ENCODE measurements at regions not wholly inside any gene's neighbourhood (a gene's known extent, or its start where the extent isn't known, plus 50 kb on each side); places are given as distances from the start of the nearest gene placed in this dataset.
"Not testable (repeated sequence)": the region's sequence is repeated elsewhere in the genome, so short reads cannot be mapped to it uniquely, and the experiment has no call there.

DNA sequence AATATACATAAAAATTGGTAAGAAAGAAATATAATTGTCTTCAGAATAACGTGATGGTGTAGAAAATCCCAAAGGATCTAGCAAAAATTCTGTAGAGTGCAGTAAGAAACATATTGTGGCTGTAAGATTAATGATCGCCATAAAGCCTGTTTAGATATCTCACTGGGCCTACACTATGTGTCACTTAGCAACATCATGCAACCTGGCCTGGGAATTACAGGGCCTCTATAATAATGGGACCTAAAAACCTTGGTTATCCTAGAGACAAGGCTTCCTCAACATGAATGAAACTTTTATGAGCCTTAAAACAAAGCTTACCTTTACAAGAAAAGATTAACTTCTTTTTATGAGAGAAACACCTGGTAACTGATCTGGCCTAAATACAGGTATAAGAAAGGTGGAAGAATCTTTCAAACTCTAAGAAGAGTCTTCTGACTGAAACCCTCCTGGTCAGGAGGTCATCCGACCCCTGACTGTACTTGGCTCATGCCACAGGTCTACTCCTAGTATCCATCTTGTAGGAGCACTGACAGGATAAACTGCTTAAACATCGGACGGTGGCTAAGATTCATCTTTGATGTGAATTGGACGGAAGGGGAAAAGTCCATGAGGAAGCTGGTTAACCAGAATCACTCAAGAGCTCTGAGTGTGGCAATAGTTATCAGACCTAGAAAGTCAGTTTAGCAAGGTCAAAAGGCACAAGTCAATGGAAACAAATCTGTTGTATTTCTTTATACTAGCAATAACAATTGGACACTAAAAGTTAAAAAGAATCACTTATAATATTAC lies 1155.1 kb upstream of the SORCS1 start:
- H3K9me3 Mint-ChIP-seq, result peaks cover 4% of the 10 kb centered on the region
- no peak for DNase-seq (ENCODE audit: low spot score in 2 of 2)
- no peak for ATAC-seq
- H3K4me1 Mint-ChIP-seq, result no peaks in the 10 kb centered on the region
- no peak overlapping the region for H3K4me3 Mint-ChIP-seq
- H3K27ac Mint-ChIP-seq, result no peak overlapping the region
- H3K36me3 Mint-ChIP-seq, result no peaks in the 10 kb centered on the region

DNA sequence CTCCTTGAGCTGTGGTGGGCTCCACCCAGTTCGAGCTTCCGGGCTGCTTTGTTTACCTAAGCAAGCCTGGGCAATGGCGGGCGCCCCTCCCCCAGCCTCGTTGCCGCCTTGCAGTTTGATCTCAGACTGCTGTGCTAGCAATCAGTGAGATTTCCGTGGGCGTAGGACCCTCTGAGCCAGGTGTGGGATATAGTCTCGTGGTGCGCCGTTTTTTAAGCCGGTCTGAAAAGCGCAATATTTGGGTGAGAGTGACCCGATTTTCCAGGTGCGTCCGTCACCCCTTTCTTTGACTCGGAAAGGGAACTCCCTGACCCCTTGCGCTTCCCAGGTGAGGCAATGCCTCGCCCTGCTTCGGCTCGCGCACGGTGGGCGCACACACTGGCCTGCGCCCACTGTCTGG lies 1151.1 kb upstream of the SORCS1 start:
- ATAC-seq; H3K4me3 Mint-ChIP-seq; DNase-seq (ENCODE audit: low spot score in 2 of 2); H3K9me3 Mint-ChIP-seq; H3K27ac Mint-ChIP-seq; H3K4me1 Mint-ChIP-seq; H3K36me3 Mint-ChIP-seq: not testable (repeated sequence)

DNA sequence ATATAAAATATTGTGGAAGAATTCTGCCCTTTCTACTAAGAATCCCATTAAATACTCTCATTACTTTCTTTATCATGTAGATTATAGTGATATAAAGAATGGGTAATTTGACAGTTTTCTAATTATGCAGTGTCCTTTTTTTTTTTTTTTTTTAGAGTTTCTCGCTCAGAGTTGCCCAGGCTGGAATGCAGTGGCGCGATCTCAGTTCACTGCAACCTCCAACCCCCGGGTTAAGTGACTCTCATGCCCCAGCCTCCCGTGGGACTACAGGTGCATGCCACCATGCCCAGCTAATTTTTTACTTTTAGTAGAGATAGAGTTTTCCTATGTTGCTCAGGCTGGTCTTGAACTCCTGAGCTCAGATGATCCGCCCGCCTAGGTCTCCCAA lies 1143.4 kb upstream of the SORCS1 start:
- DNase-seq (ENCODE audit: low spot score in 2 of 2) (no peak), ATAC-seq (no peak)
- Mint-ChIP-seq H3K4me3 (no peak overlapping the region), H3K4me1 (no peaks in the 10 kb centered on the region), H3K36me3 (no peaks in the 10 kb centered on the region), H3K27ac (no peak overlapping the region), H3K9me3 (peaks cover 19% of the 10 kb centered on the region)

DNA sequence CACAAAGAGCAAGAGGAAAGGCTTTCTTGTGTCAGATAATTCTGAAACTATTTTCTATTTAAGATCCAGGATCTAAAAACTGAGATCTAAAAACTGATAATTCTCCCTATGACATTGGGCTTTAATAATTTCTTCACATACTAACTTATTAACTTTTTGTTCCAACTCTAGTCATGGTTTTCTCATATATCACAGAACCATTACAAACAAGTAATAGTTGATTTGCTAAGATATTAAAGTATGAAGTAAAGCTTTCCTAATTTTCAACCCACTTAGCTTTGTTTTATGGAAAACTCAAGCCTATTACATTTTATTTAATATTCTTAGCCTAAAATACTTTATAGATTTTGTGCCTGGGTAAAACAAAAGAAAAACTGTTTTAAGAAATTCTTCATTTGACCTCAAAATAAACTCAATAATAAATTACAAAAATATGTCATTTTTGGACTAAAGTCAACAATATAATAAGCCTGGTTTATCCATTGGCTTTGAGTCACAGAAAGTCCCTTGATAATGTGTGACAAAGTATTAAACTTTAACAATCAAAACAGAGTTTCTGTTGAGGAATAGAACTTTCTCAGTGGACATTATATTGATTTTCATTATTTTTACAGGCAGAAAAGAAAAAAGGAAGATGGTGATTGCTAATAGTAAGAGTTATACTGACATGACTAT lies 1142.9 kb upstream of the SORCS1 start:
- Mint-ChIP-seq H3K27ac (no peak overlapping the region), H3K9me3 (peaks cover 22% of the 10 kb centered on the region), H3K4me3 (no peak overlapping the region), H3K36me3 (no peaks in the 10 kb centered on the region), H3K4me1 (no peaks in the 10 kb centered on the region)
- DNase-seq (ENCODE audit: low spot score in 2 of 2), result no peak
- ATAC-seq, result no peak

DNA sequence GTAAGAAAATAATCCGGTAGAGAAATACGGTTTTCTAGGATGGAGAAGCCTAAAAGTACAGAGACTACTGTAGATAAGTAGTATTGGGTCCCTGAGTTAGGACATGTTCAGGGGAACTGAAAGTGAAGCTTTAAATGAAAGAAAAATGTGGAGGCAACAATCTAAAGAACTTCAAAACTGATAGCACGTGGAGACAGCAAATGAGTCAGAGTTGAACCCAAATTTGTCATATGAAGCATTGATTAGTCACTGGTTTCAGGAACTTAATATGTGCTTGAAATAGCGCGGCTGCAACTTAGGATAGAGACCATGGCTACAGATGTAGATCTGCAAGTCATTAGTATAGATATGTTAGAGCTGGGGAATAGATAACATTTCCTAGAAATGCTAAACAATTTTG lies 1138.6 kb upstream of the SORCS1 start:
- peaks cover 25% of the 10 kb centered on the region for H3K9me3 Mint-ChIP-seq
- no peak overlapping the region for H3K4me3 Mint-ChIP-seq
- no peaks in the 10 kb centered on the region for H3K4me1 Mint-ChIP-seq
- H3K36me3 Mint-ChIP-seq, result no peaks in the 10 kb centered on the region
- no peak overlapping the region for H3K27ac Mint-ChIP-seq
- ATAC-seq (no peak), DNase-seq (ENCODE audit: low spot score in 2 of 2) (no peak)

DNA sequence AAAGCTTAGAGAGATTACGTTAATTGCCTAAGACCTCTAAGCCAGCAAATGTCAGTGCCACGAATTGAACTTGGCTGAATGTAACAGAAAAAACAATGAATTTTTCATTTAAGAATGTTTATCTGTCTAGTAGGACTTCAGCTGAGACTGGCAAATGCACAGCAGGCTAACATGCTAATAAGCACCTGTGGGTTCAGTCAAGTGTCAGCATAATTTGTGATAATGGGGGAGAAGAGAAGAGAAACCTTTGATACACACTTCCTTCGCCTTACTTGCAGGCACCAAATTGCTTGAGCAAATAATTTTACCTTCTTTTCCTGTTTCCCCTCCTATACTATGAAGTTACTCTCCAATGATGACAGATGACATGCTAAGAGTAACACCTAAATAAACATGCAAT lies 1136.5 kb upstream of the SORCS1 start:
- H3K4me1 Mint-ChIP-seq, result no peaks in the 10 kb centered on the region
- ATAC-seq (no peak), DNase-seq (ENCODE audit: low spot score in 2 of 2) (no peak)
- H3K9me3 Mint-ChIP-seq, result peaks cover 27% of the 10 kb centered on the region
- no peak overlapping the region for H3K4me3 Mint-ChIP-seq
- H3K36me3 Mint-ChIP-seq, result no peaks in the 10 kb centered on the region
- no peak overlapping the region for H3K27ac Mint-ChIP-seq

DNA sequence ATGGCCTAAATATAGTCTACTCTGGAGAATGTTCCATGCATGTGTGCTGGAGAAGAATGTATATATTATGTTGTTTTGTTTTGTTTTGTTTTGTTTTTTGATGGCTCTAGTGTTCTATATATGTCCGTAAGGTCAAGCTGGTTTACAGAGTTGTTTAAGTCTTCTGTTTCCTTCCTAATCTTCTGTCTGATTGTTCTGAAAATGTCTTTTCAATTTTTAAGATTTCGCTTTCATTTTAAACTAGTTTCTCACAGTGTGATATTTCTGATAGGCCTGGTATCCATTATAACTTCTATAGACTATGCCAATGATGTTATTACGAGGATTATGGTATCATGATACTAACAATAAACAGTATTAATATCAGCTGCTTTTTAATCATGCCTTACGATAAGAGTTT lies 1126.3 kb upstream of the SORCS1 start:
- Mint-ChIP-seq H3K36me3 (no peaks in the 10 kb centered on the region), H3K27ac (no peak overlapping the region), H3K9me3 (peaks cover 15% of the 10 kb centered on the region), H3K4me3 (no peak overlapping the region), H3K4me1 (no peaks in the 10 kb centered on the region)
- DNase-seq (ENCODE audit: low spot score in 2 of 2) (no peak), ATAC-seq (no peak)

DNA sequence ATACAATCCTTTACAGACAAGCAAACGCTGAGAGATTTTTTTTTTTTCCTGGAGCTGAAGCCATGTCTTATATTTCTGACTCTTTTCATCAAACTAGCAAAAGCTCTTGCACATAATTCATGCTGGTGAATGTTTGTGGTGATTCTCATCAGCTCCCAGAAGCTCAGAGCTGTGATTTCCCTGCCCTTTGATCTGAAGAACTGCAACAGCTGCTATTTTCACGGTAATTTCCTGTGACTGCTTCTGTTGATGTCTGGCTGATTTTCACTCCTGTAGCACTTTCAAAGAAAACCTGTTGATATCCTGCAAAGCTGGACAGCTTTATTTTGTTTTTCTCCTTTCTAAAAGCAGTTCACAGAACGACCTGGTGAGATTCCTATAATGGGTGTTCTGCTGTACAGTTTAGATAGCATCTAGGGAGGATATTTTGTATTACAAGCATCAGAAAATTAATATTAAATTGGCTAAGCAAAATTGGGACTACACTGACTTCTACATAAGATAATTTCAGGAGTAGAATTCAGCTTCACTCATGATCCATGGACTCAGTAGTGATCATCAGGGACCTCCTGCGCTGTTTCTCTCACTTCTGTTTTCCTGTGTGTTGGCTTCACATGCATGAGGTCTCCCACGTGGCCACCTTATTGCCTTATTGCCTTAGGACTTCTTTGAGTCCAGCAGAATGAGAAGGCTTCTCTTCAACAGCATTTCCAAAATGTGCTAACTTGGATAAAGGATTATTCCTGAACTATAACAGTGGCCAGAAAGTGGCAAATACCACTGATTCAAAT lies 1111.6 kb upstream of the SORCS1 start:
- Mint-ChIP-seq H3K9me3 (peaks cover 21% of the 10 kb centered on the region), H3K4me1 (no peaks in the 10 kb centered on the region), H3K36me3 (no peaks in the 10 kb centered on the region), H3K4me3 (no peak overlapping the region), H3K27ac (no peak overlapping the region)
- DNase-seq (ENCODE audit: low spot score in 2 of 2), result no peak
- no peak for ATAC-seq

DNA sequence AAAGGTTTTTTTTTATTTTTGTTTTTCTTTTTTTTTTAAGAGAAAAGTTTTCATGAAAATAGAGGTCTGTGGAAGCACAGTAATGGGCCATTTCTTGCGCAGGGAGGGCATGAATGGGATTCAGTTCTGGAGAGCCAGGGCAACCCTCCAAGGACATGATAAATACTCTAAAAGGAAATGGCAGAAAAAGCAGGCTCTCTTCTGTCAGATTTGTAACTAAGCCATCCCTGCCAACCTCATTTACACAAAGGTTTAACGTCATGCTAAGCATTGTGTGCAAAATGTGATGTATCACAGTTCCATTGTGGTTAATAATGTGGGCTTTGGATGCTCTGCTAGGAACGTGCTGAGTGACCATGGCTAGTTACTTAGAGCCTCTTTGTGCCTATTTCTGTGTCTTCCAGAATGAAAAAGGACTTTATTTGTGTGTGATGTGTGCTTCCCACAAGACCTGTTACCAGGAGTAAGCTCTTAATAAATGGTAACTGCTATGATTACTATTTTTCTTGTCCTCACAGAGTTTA lies 1095.9 kb upstream of the SORCS1 start:
- DNase-seq (ENCODE audit: low spot score in 2 of 2) (no peak), ATAC-seq (no peak)
- Mint-ChIP-seq H3K27ac (no peak overlapping the region), H3K4me1 (no peaks in the 10 kb centered on the region), H3K4me3 (no peak overlapping the region), H3K36me3 (no peaks in the 10 kb centered on the region), H3K9me3 (no peaks in the 10 kb centered on the region)

DNA sequence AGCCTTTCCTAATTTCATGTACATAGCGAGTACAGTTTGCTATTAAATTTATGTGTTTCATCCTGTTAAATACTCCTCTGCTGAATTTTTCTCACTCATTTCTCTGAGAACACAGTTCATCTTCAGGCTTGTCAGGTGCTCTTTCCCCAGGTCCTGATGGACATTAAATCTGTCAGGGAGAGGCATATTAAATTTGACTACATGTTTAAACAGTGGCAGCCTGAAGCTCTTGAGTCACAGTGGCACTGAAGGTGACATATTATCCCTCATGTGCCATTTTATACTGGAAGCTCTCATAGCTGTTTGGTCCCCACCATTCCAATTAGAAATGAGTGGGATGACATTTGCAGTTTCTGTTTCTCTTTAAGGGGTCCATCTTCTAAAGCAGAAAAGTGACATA lies 1089.6 kb upstream of the SORCS1 start:
- Mint-ChIP-seq H3K4me3 (no peak overlapping the region), H3K27ac (no peak overlapping the region), H3K4me1 (no peaks in the 10 kb centered on the region), H3K9me3 (peaks cover 8% of the 10 kb centered on the region), H3K36me3 (no peaks in the 10 kb centered on the region)
- DNase-seq (ENCODE audit: low spot score in 2 of 2) (no peak), ATAC-seq (no peak)

DNA sequence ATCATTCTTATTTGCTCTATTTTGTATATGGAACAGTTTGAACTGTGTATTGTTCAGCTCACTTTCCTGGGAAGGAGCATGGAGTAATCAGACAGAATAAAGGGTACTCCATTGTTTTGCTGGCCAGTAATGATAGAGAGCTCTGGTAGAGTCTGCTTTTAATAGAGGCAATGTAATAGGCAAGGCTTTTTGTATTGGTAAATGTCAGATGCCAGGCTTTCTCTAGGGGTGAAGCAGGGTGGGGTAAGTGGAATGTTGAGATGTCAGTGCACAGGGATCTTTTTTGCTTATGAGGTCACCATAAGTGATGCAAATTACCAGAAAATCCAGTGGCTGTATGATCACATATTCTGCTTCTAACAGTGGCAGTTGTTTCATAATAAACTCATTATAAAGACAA lies 1088.3 kb upstream of the SORCS1 start:
- Mint-ChIP-seq H3K36me3 (no peaks in the 10 kb centered on the region), H3K4me3 (no peak overlapping the region), H3K4me1 (no peaks in the 10 kb centered on the region), H3K9me3 (peaks cover 8% of the 10 kb centered on the region), H3K27ac (no peak overlapping the region)
- ATAC-seq, result no peak
- no peak for DNase-seq (ENCODE audit: low spot score in 2 of 2)

DNA sequence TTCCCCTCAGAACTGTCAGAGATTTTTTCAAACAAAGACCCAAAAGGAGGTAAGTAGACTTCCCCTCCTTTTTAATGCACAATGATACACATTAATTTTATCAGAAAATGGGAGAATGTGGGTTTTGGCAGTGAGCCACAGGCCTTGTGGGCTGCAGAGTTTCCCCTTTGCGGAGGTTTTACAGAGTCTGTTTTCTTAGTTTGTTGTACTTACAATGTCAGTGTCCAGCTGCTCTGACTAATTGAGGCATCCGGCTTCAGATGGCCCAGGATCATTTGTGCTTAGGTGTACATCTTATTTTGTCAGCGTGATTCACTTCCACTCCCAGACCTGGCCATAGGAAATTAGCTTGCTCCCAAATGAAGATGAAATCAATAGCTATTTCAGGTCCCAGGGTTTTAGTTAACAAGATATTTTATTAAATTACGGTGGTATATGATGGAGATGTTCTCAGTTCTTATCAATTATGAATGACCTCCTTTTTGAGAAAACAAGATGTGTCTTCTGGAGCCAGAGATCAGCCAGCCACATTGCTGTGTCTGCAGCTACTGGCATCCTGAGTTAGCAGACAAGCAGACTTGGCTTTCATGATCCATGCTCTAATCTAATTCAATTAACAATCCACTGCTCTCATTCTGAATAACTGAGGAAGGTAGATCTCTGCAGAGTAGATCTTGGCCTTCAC lies 1086.6 kb upstream of the SORCS1 start:
- ATAC-seq (no peak), DNase-seq (ENCODE audit: low spot score in 2 of 2) (no peak)
- Mint-ChIP-seq H3K4me3 (no peak overlapping the region), H3K9me3 (peaks cover 8% of the 10 kb centered on the region), H3K27ac (no peak overlapping the region), H3K36me3 (no peaks in the 10 kb centered on the region), H3K4me1 (no peaks in the 10 kb centered on the region)

DNA sequence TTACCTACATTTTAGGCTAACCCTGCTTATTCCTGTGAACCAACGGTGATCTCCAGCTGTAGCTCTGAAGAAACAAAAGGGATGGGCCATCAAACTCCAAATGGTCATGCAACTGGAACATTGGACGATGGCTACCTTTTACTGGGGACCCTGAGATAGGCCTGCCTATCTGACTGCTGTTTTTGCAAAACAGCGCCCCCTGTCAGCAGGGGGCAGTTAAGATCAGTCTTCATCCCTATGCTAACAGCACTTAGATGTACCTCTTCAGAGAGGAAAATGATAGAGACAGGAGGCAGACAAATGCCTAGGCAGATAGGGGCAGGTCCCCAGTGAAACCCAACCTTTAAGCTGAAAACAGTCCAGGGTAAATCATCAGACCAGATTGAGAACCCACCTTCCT lies 1085.4 kb upstream of the SORCS1 start:
- Mint-ChIP-seq H3K4me3 (no peak overlapping the region), H3K9me3 (peaks cover 8% of the 10 kb centered on the region), H3K4me1 (no peaks in the 10 kb centered on the region), H3K36me3 (no peaks in the 10 kb centered on the region), H3K27ac (no peak overlapping the region)
- ATAC-seq (no peak), DNase-seq (ENCODE audit: low spot score in 2 of 2) (no peak)

DNA sequence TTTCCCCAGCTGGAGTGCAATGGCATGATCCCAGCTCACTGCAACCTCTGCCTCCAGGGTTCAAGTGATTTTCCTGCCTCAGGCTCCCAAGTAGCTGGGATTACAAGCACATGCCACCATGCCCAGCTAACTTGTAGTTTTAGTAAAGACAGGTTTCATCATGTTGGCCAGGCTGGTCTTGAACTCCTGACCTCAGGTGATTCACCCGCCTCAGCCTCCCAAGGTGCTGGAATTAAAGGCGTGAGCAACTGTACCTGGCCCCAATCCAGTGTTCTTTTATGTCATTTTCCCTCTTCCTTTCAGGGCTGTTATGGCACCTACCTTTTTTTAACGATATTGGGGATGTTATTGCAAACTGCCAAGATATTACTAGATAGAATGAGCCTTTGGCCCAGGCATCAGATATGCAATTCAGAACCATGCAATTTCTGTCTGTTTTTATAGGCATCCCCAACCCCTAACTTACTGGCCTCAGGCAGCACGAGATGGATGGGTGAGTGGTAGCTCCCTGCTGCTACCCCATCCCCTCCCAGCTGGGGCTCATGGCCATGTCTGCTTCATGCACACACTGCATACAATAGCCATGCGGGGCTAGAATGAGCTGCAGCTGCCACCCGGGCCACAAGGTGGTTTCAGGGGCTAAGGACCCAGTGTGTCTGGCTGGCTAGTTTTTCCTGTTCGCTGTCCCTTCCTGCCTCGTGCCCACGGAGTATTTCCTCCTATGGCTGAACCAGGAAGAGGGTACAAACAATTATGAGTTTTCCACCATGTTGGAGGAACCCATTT lies 1080.1 kb upstream of the SORCS1 start:
- peaks cover 15% of the 10 kb centered on the region for H3K9me3 Mint-ChIP-seq
- ATAC-seq (no peak), DNase-seq (ENCODE audit: low spot score in 2 of 2) (no peak)
- no peaks in the 10 kb centered on the region for H3K36me3 Mint-ChIP-seq
- H3K4me3 Mint-ChIP-seq, result no peak overlapping the region
- no peak overlapping the region for H3K27ac Mint-ChIP-seq
- H3K4me1 Mint-ChIP-seq, result no peaks in the 10 kb centered on the region

All from stimulated activated effector memory CD8-positive, alpha-beta T cell treated with anti-CD3 and anti-CD28 coated beads, Interleukin-12 subunit alpha, Interleukin-12 subunit beta, amount 100 ng/mL, for 72 hours (primary cell).